ENCODE measurements at regions not wholly inside any gene's neighbourhood (a gene's known extent, or its start where the extent isn't known, plus 50 kb on each side); places are given as distances from the start of the nearest gene placed in this dataset.

GRCh38 chr15:25092661-25093060, 137.9 kb downstream of the SNRPN start:
- TF ChIP-seq CTCF (conservative IDR thresholded peaks at IDR 0.05; ENCODE audit: low read depth, low read length) (no peak), FOS (IDR thresholded peaks at IDR 0.05; ENCODE audit: low read depth, low read length) (no peak), POLR2A (IDR thresholded peaks at IDR 0.05; ENCODE audit: low read depth, low read length) (no peak), CEBPB (IDR thresholded peaks at IDR 0.05; ENCODE audit: low read depth, low read length) (no peak), MXI1 (IDR thresholded peaks at IDR 0.05; ENCODE audit: borderline replicate concordance, low read depth, low read length) (no peak), MAFK (IDR thresholded peaks at IDR 0.05; ENCODE audit: low read depth, low read length) (no peak), MAZ (IDR thresholded peaks at IDR 0.05; ENCODE audit: borderline replicate concordance, low read depth, low read length) (no peak), ELK1 (IDR thresholded peaks at IDR 0.05; ENCODE audit: borderline replicate concordance, low read depth, low read length) (no peak), USF2 (IDR thresholded peaks at IDR 0.05; ENCODE audit: low read depth, low read length) (no peak), SMC3 (IDR thresholded peaks at IDR 0.05; ENCODE audit: low read depth, low read length) (no peak), BHLHE40 (IDR thresholded peaks at IDR 0.05; ENCODE audit: low read depth, low read length) (no peak), RAD21 (IDR thresholded peaks at IDR 0.05; ENCODE audit: low read length) (no peak)
